GM08714 (cell line): ENCODE measurements at regions not wholly inside any gene's neighbourhood (a gene's known extent, or its start where the extent isn't known, plus 50 kb on each side); places are given as distances from the start of the nearest gene placed in this dataset.

Experiments
- H3K4me3 ChIP-seq: fragments of 200-500 bp; sonication (Bioruptor generic); 2 replicates; pipeline ENCODE4 v1.5.1; 2014; ENCODE audit warnings: mild to moderate bottlenecking, low read length, inconsistent platforms
- ZNF274 ChIP-seq: IDR thresholded peaks from 2 replicates; pipeline ENCODE4 v1.6.1; 2012; ENCODE audit warnings: mild to moderate bottlenecking, low read depth, low read length

- no peak overlapping the region for H3K4me3 ChIP-seq
- TF ChIP-seq ZNF274, result no peak
Measured at GRCh38 chr20:55581519-55581918, 423.8 kb downstream of the CBLN4 start.

- no peak overlapping the region for H3K4me3 ChIP-seq
- TF ChIP-seq ZNF274, result no peak
Measured at GRCh38 chr20:55580475-55580874, 424.8 kb downstream of the CBLN4 start.

GRCh38 chr20:55579802-55580201 lies 425.5 kb downstream of the CBLN4 start:
- no peak overlapping the region for H3K4me3 ChIP-seq
- no peak for TF ChIP-seq ZNF274

- TF ChIP-seq ZNF274, result no peak
- H3K4me3 ChIP-seq, result no peak overlapping the region
Measured at GRCh38 chr20:55576981-55577380, 428.3 kb downstream of the CBLN4 start.

- H3K4me3 ChIP-seq, result no peak overlapping the region
- TF ChIP-seq ZNF274, result no peak
Measured at GRCh38 chr20:55569084-55569483, 436.2 kb downstream of the CBLN4 start.

- no peak for TF ChIP-seq ZNF274
- no peak overlapping the region for H3K4me3 ChIP-seq
Measured at GRCh38 chr20:55567826-55568225, 437.5 kb downstream of the CBLN4 start.

- no peak for TF ChIP-seq ZNF274
- H3K4me3 ChIP-seq, result no peak overlapping the region
Measured at GRCh38 chr20:55565096-55565773, 440.1 kb downstream of the CBLN4 start.

GRCh38 chr20:55561259-55561658 lies 444.1 kb downstream of the CBLN4 start:
- H3K4me3 ChIP-seq, result no peak overlapping the region
- TF ChIP-seq ZNF274, result no peak

- no peak for TF ChIP-seq ZNF274
Measured at GRCh38 chr20:55557191-55557590, 448.1 kb downstream of the CBLN4 start.

GRCh38 chr20:55555075-55555650 lies 450.2 kb downstream of the CBLN4 start:
- TF ChIP-seq ZNF274, result no peak
- no peak overlapping the region for H3K4me3 ChIP-seq

More at GRCh38 chr20:55557191-55557590, 448.1 kb downstream of the CBLN4 start:
- H3K4me3 ChIP-seq, result no peak overlapping the region

- no peak for TF ChIP-seq ZNF274
Measured at GRCh38 chr20:55544638-55545037, 460.7 kb downstream of the CBLN4 start.

GRCh38 chr20:55540486-55540885 lies 464.8 kb downstream of the CBLN4 start:
- no peak for TF ChIP-seq ZNF274
- no peak overlapping the region for H3K4me3 ChIP-seq

More at GRCh38 chr20:55544638-55545037, 460.7 kb downstream of the CBLN4 start:
- H3K4me3 ChIP-seq, result no peak overlapping the region

- TF ChIP-seq ZNF274, result no peak
- H3K4me3 ChIP-seq, result no peak overlapping the region
Measured at GRCh38 chr20:55540013-55540412, 465.3 kb downstream of the CBLN4 start.

- no peak for TF ChIP-seq ZNF274
- H3K4me3 ChIP-seq, result no peak overlapping the region
Measured at GRCh38 chr20:55538261-55538908, 466.9 kb downstream of the CBLN4 start.

GRCh38 chr20:55535366-55535765 lies 470.0 kb downstream of the CBLN4 start:
- TF ChIP-seq ZNF274, result no peak
- H3K4me3 ChIP-seq, result no peak overlapping the region
